ENCODE measurements at regions not wholly inside any gene's neighbourhood (a gene's known extent, or its start where the extent isn't known, plus 50 kb on each side); places are given as distances from the start of the nearest gene placed in this dataset.

DNA sequence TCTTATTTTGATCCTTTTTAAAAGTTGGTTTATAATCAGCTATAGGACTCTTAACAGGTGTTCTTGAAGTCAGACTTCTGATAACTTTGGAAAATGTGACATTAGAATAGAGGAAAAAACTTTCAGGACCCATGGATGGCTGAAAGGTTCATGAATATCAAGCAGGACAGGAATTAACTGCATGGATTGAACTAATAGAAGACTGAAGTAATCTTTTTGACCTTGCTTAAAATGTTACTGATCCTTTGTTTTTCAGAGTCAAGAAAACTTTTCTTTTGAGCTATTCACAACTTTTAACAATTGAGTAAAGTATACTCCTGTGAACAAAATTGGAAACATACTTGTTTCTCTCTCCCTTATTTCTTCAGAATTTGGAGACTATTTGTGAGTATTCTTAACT lies 79.2 kb downstream of the PLK2 start:
- H3K27ac Mint-ChIP-seq (ENCODE audit: unreplicated experiment): no peak overlapping the region
- H3K9me3 Mint-ChIP-seq (ENCODE audit: unreplicated experiment): peaks cover 4% of the 10 kb centered on the region

DNA sequence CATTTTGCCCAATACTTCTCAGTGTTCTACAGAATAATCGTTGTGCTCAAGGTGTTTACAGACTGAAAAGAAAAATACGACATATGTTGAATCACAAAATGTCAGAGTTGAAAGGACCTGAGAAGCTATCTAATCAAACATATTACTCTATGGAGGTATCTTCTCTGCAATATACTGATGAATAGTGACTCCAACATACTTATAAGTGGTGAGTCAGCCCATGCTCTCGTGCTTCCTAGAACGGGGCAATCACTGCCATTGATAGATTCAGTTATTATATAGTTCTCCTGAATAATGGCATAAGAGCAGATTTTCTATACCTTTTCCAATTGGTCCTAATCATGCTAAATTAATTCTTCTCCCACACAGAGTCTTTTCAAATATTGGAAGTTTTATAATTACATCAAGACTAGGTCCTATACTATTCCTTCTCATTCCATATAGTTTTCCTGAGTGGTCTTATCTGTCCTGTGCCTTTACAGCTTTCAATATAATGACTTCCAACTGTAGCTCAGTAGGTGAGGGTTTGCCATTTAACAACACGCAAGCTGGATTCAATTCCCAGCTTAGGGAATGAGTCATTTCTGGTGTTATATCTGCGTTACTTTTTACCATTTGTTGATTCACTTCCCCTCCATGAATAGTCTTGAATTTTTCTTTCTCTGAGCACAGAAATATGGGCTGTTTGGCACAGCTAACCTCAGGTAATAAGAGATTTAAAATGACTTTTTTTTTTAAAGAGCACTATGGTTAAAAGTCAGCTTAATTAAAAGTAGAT lies 81.1 kb downstream of the PLK2 start:
- H3K36me3 Mint-ChIP-seq (ENCODE audit: unreplicated experiment): peaks cover 11% of the 10 kb centered on the region
- no peak overlapping the region for H3K27ac Mint-ChIP-seq (ENCODE audit: unreplicated experiment)
- no peak for DNase-seq
- TF ChIP-seq, protein P1, sequence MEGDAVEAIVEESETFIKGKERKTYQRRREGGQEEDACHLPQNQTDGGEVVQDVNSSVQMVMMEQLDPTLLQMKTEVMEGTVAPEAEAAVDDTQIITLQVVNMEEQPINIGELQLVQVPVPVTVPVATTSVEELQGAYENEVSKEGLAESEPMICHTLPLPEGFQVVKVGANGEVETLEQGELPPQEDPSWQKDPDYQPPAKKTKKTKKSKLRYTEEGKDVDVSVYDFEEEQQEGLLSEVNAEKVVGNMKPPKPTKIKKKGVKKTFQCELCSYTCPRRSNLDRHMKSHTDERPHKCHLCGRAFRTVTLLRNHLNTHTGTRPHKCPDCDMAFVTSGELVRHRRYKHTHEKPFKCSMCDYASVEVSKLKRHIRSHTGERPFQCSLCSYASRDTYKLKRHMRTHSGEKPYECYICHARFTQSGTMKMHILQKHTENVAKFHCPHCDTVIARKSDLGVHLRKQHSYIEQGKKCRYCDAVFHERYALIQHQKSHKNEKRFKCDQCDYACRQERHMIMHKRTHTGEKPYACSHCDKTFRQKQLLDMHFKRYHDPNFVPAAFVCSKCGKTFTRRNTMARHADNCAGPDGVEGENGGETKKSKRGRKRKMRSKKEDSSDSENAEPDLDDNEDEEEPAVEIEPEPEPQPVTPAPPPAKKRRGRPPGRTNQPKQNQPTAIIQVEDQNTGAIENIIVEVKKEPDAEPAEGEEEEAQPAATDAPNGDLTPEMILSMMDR (IDR thresholded peaks at IDR 0.05; ENCODE audit: partially characterized antibody, unreplicated experiment): no peak
- H3K4me3 Mint-ChIP-seq (ENCODE audit: unreplicated experiment): no peak overlapping the region
- H3K9me3 Mint-ChIP-seq (ENCODE audit: unreplicated experiment): peaks cover 4% of the 10 kb centered on the region
- H3K4me1 Mint-ChIP-seq (ENCODE audit: low read depth, unreplicated experiment): no peaks in the 10 kb centered on the region
- H3K27me3 Mint-ChIP-seq (ENCODE audit: unreplicated experiment): peaks cover 4% of the 10 kb centered on the region

More for the DNA sequence above, 79.2 kb downstream of the PLK2 start:
- DNase-seq: no peak
- Mint-ChIP-seq H3K27me3 (ENCODE audit: unreplicated experiment) (peaks cover 2% of the 10 kb centered on the region), H3K4me1 (ENCODE audit: low read depth, unreplicated experiment) (no peaks in the 10 kb centered on the region), H3K36me3 (ENCODE audit: unreplicated experiment) (peaks cover 11% of the 10 kb centered on the region), H3K4me3 (ENCODE audit: unreplicated experiment) (no peak overlapping the region)
- TF ChIP-seq, protein P1 (IDR thresholded peaks at IDR 0.05; ENCODE audit: partially characterized antibody, unreplicated experiment): no peak

DNA sequence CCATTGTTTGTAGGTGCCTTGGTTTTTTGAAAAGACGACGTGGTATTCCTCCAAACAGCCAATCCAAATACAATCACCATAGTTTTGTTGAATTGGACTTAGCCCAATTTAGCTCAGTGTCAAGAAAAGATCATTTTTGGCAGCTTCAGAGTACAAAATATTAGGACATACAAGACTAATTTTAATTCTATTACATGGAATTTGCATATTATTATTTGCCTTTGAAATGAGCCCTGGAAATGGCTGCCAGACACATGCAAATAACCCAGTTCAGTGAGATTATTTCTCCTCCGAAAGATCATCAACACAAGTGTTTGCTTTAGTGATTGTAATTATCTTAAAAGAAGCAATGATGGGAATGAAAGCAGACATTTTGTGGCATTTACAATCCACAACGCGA lies 89.3 kb downstream of the PLK2 start:
- TF ChIP-seq, protein P1 (IDR thresholded peaks at IDR 0.05; ENCODE audit: partially characterized antibody, unreplicated experiment): no peak
- H3K9me3 Mint-ChIP-seq (ENCODE audit: unreplicated experiment): no peaks in the 10 kb centered on the region
- no peaks in the 10 kb centered on the region for H3K36me3 Mint-ChIP-seq (ENCODE audit: unreplicated experiment)
- H3K27ac Mint-ChIP-seq (ENCODE audit: unreplicated experiment): no peak overlapping the region
- no peak overlapping the region for H3K4me3 Mint-ChIP-seq (ENCODE audit: unreplicated experiment)
- H3K27me3 Mint-ChIP-seq (ENCODE audit: unreplicated experiment): peaks cover 2% of the 10 kb centered on the region
- DNase-seq: no peak
- H3K4me1 Mint-ChIP-seq (ENCODE audit: low read depth, unreplicated experiment): no peaks in the 10 kb centered on the region

DNA sequence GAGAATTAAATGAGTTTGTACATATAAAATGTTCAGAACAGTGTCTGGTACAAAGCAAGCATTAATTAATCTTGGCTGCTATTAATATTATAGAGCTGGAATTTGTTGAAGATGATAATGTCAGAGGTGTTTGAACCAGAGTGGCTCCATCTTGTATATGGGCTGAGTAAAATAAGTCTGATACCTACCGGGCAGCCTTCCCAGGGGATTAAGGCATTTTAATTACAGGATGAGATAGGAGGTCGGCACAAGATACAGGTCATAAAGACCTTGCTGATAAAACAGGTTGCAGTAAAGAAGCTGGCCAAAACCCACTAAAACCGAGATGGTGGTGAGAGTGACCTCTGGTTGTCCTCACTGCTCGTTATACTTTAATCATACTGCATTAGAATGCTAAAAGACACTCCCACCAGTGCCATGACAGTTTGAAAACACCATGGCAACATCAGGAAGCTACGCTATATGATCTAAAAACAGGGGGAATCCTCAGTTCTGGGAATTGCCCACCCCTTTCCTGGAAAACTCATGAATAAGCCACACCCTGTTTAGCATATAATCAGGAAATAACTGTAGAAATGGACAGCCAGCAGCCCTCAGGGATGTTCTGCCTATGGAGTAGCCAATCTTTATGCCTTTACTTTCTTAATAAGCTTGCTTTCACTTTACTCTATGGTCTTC lies 90.2 kb downstream of the PLK2 start:
- Mint-ChIP-seq H3K27me3 (ENCODE audit: unreplicated experiment) (peaks cover under 1% of the 10 kb centered on the region), H3K36me3 (ENCODE audit: unreplicated experiment) (no peaks in the 10 kb centered on the region), H3K4me3 (ENCODE audit: unreplicated experiment) (no peak overlapping the region), H3K9me3 (ENCODE audit: unreplicated experiment) (no peaks in the 10 kb centered on the region), H3K4me1 (ENCODE audit: low read depth, unreplicated experiment) (no peaks in the 10 kb centered on the region), H3K27ac (ENCODE audit: unreplicated experiment) (no peak overlapping the region)
- TF ChIP-seq, protein P1 (IDR thresholded peaks at IDR 0.05; ENCODE audit: partially characterized antibody, unreplicated experiment): no peak
- no peak for DNase-seq

DNA sequence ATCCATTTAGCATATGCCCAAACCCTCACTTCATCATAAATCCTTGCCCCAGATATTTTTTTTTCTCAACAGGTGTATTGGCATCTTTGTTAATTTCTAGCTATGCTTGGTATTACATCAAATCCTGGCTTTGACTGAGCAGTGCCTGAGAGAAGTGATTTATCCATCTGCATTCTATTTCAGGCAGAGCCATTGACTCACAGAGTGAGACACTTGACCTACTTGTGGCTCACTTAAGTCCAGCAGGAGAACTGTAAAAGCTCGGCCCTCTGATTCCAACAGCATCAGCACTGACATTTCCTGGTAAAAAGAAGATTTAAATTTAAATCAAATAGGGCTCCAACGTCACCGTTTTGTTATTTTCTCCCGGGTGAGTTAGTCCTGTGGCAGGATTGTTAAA lies 93.4 kb downstream of the PLK2 start:
- no peak for DNase-seq
- TF ChIP-seq, protein P1 (IDR thresholded peaks at IDR 0.05; ENCODE audit: partially characterized antibody, unreplicated experiment): no peak
- Mint-ChIP-seq H3K9me3 (ENCODE audit: unreplicated experiment) (no peaks in the 10 kb centered on the region), H3K4me3 (ENCODE audit: unreplicated experiment) (no peak overlapping the region), H3K27me3 (ENCODE audit: unreplicated experiment) (no peaks in the 10 kb centered on the region), H3K36me3 (ENCODE audit: unreplicated experiment) (no peaks in the 10 kb centered on the region), H3K27ac (ENCODE audit: unreplicated experiment) (no peak overlapping the region), H3K4me1 (ENCODE audit: low read depth, unreplicated experiment) (no peaks in the 10 kb centered on the region)
